ENCODE measurements at regions not wholly inside any gene's neighbourhood (a gene's known extent, or its start where the extent isn't known, plus 50 kb on each side); places are given as distances from the start of the nearest gene placed in this dataset.

- no peak for TF ChIP-seq EZH2 (IDR thresholded peaks at IDR 0.05; ENCODE audit: insufficient read depth, low read length)
- TF ChIP-seq, protein P1, sequence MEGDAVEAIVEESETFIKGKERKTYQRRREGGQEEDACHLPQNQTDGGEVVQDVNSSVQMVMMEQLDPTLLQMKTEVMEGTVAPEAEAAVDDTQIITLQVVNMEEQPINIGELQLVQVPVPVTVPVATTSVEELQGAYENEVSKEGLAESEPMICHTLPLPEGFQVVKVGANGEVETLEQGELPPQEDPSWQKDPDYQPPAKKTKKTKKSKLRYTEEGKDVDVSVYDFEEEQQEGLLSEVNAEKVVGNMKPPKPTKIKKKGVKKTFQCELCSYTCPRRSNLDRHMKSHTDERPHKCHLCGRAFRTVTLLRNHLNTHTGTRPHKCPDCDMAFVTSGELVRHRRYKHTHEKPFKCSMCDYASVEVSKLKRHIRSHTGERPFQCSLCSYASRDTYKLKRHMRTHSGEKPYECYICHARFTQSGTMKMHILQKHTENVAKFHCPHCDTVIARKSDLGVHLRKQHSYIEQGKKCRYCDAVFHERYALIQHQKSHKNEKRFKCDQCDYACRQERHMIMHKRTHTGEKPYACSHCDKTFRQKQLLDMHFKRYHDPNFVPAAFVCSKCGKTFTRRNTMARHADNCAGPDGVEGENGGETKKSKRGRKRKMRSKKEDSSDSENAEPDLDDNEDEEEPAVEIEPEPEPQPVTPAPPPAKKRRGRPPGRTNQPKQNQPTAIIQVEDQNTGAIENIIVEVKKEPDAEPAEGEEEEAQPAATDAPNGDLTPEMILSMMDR (IDR thresholded peaks at IDR 0.05; ENCODE audit: insufficient read depth, low read depth, low read length), result no peak
These were observed 99.4 kb downstream of the IRF8 start for GRCh38 chr16:85998171-85998867.

All from astrocyte (in vitro differentiated cells and primary cell).